ENCODE measurements at regions not wholly inside any gene's neighbourhood (a gene's known extent, or its start where the extent isn't known, plus 50 kb on each side); places are given as distances from the start of the nearest gene placed in this dataset.

DNA sequence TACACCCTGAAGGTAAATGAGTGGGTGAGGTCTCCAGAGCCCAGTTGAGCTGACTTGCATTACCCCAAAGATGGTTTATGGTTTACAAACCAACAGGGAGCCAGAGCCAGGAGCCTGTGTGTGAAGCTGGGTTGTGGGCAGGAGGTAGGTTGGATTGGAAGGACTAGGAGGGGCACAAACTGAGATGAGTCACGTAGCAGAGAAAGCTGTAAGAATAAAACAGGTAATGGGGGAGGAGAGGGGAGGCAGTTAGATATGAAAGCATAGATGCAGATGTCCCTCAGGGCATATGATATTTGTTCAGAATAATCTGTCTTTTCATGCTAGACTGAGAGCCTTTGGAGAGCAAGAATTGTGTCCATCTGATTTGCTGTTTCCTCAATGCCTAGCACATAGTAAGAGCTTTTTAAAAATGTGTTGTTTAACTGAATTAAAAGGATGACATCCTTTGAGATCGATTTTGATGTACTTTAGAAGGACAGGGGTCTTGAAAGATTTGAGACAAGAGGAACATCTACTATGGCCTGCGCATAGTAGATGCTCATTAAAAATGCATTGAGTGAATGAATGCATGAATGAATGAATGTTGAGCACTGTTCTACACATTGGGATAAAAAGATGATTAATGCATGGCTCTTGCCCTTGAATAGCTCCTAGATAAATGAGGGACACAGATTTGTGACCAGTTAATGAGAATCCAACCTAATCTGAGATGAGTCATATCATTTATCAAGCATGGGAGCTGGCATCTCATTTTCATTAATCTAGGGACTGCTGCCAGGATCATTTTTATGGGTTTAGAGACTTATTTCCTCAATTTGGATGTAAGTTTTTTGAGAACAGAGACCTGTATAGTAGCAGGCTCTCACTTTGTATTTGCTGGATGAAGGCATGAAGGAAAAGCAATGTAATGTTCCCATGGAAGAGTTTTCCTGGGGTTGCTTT, 175.8 kb upstream of the BDNF start:
- in situ Hi-C loops (cut with HindIII; ENCODE audit: low sequenced_read_pairs): no loop called here
- no peak for DNase-seq (ENCODE audit: low read depth)
- TF ChIP-seq, protein P1, sequence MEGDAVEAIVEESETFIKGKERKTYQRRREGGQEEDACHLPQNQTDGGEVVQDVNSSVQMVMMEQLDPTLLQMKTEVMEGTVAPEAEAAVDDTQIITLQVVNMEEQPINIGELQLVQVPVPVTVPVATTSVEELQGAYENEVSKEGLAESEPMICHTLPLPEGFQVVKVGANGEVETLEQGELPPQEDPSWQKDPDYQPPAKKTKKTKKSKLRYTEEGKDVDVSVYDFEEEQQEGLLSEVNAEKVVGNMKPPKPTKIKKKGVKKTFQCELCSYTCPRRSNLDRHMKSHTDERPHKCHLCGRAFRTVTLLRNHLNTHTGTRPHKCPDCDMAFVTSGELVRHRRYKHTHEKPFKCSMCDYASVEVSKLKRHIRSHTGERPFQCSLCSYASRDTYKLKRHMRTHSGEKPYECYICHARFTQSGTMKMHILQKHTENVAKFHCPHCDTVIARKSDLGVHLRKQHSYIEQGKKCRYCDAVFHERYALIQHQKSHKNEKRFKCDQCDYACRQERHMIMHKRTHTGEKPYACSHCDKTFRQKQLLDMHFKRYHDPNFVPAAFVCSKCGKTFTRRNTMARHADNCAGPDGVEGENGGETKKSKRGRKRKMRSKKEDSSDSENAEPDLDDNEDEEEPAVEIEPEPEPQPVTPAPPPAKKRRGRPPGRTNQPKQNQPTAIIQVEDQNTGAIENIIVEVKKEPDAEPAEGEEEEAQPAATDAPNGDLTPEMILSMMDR (IDR thresholded peaks at IDR 0.05; ENCODE audit: low read depth, low read length, missing control alignments): no peak
- H3K4me3 ChIP-seq (ENCODE audit: low read depth, low read length): no peak overlapping the region

DNA sequence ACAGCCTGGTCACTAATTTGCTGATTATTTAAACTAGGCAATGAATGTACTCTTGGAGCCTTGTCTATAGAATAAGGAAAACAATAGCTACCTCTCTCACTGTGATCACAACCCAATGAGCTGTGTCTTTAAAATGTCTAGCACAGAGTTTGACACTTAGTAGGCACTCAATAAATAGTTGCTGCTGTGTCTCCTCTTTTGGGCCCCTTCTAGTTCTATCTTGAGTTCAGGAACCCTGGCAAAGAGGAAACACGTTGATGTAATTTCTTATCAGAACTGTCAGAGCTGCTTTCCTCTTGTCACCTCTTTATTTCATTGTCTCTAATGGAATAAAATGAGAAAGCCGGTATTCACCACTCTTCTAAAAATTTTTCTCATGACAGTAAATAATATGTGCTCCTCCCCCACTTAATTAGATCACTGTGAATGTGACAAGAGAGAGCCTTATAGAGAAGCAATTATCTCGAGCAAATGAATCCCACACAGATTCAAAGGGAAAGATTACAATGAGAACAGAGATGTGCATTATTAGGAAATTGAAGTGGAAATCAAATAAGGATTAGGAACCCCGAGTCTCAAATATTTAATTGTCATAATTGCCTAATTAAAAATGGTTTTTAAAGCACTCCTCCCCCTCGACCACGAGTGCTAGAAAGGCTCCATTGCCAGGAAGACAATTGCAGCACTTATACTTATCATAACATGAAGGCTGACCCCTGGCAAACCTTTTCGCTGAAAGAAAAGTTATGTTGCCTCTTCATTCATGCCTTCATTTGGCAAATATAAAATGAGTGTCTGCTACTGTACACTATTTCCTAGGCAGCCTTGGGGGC, 175.0 kb upstream of the BDNF start:
- TF ChIP-seq, protein P1 (IDR thresholded peaks at IDR 0.05; ENCODE audit: low read depth, low read length, missing control alignments): no peak
- DNase-seq (ENCODE audit: low read depth): no peak
- H3K4me3 ChIP-seq (ENCODE audit: low read depth, low read length): no peak overlapping the region
- in situ Hi-C loops (cut with HindIII; ENCODE audit: low sequenced_read_pairs): no loop called here

DNA sequence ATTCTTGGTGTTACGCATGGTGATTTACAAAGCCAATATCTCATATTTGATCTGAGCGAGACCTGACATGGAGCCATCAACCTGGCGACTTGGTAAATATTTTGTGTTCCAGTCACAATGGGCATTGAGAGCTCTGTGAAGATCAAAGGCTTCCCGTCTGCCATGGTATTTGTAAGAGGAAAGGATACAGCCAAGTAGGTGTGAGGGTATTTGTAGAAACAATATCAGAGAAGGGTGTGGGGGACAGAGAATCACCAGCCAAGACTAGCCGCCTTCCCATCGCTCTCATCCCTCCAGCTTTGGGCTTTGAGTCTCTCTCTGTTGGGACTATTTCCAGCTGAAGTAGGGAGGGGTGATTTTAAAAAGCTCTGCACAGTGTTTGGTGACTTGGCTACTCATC, 173.4 kb upstream of the BDNF start:
- DNase-seq (ENCODE audit: low read depth): no peak
- TF ChIP-seq, protein P1 (IDR thresholded peaks at IDR 0.05; ENCODE audit: low read depth, low read length, missing control alignments): no peak
- no peak overlapping the region for H3K4me3 ChIP-seq (ENCODE audit: low read depth, low read length)
- in situ Hi-C loops (cut with HindIII; ENCODE audit: low sequenced_read_pairs): no loop called here

DNA sequence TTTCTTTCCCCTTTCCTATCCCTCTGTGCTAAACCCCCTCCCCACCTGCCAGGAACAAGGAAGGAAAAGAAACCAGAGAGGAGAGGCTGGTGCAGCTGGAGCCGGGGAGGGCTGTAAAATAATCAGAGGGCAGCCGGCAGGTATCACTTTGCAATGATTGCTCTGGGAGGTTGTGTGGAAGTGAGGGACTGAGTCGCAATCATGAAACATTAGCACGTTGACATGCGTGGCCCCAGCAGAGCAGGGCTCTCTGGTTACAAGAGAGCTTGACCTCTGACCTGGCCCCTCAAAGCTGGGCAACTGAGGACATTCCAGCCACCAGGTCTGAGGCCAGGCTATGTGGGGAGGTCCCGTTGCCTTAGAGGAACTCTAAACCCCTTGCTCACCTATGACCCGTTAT, 170.8 kb upstream of the BDNF start:
- no peak for DNase-seq (ENCODE audit: low read depth)
- H3K4me3 ChIP-seq (ENCODE audit: low read depth, low read length): no peak overlapping the region
- TF ChIP-seq, protein P1 (IDR thresholded peaks at IDR 0.05; ENCODE audit: low read depth, low read length, missing control alignments): no peak
- in situ Hi-C loops (cut with HindIII; ENCODE audit: low sequenced_read_pairs): no loop called here

DNA sequence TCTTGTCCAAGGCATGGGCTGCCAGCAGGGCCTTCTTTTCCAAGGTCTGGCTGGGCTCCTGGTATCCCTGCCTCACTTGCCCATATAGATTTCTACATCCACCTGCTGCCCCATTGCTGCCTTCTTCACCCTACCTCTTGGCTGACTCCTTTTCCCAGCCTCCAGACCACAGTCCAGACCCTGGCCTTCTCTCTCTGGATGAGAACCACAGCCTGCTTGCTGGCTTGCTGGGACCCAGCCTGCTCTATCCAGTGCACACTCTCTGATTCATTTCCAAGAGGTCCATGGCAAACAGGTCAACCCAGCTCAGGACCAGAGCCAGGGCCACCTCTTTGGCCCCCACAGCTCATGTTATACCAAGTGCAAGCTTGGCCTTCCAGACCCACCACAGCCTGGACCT, 169.4 kb upstream of the BDNF start:
- TF ChIP-seq, protein P1 (IDR thresholded peaks at IDR 0.05; ENCODE audit: low read depth, low read length, missing control alignments): no peak
- in situ Hi-C loops (cut with HindIII; ENCODE audit: low sequenced_read_pairs): no loop called here

DNA sequence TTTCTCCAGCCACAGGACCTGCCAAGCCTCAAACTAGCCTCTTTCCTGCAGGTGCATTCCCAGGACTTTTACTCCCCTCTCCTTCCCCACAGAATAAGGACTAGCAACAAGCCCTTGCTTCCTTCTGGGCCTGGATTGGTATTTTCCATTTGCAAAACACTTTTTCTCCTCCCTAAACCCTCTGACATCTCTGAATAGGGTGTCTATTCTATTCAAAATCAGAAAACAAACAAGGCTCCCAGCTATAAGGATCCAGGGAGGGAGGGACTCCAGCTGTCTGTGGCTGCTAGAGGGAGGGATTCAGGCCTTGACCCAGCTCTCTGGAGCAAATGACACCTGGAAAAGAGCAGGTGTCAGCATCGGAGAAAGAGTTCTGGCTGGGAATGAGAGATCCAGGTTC, 168.5 kb upstream of the BDNF start:
- H3K4me3 ChIP-seq (ENCODE audit: low read depth, low read length): no peak overlapping the region
- TF ChIP-seq, protein P1 (IDR thresholded peaks at IDR 0.05; ENCODE audit: low read depth, low read length, missing control alignments): no peak
- DNase-seq (ENCODE audit: low read depth): no peak
- in situ Hi-C loops (cut with HindIII; ENCODE audit: low sequenced_read_pairs): no loop called here

More for the DNA sequence above, 169.4 kb upstream of the BDNF start:
- H3K4me3 ChIP-seq (ENCODE audit: low read depth, low read length): no peak overlapping the region
- no peak for DNase-seq (ENCODE audit: low read depth)
